GM19397 (cell line): ENCODE measurements at regions not wholly inside any gene's neighbourhood (a gene's known extent, or its start where the extent isn't known, plus 50 kb on each side); places are given as distances from the start of the nearest gene placed in this dataset.

Experiments used
- ATAC-seq: cut with Tn5 transposase; IDR thresholded peaks from one replicate; pipeline ENCODE4 v1.9.1; 2021; ENCODE audit warnings: mild to moderate bottlenecking, moderate library complexity; ENCODE audit not compliant: unreplicated experiment

DNA sequence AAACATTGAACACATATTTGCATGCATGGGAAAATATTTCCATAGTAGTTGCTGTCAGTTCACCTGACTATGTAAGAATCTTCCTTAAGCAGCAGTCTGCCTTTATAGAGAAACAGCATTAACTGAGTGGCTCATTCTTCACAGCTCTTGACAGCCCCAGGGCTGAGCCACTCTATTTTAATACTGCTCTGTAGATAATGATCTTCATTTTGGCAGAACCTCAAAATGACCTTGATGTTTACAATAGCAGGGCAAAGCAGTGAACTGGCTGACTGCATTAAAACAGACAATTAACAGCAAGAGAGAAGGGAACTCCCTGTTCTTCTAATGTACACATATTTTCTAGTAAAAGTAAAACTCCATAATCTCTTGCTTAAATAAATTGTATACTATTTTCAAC lies 580.6 kb upstream of the SOX11 start:
- ATAC-seq = no peak

DNA sequence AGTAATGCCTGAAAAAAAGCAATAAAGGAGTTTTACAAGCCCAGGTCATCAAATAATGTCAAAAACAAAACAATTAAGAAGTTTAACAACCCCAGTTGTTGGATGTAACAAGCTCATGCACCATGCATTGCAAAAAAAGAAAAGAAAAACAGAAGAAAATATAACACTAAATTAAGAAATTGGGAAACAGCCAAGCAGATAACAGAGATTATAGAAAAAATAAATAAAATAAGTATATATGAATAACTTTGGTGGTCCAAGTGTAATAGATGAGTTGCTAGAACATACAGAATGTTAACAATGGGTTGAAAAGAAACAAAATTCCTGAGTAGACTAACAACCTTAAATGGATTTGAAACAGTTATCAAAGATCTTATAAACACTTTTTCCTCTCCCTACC lies 573.1 kb upstream of the SOX11 start:
- no peak for ATAC-seq

DNA sequence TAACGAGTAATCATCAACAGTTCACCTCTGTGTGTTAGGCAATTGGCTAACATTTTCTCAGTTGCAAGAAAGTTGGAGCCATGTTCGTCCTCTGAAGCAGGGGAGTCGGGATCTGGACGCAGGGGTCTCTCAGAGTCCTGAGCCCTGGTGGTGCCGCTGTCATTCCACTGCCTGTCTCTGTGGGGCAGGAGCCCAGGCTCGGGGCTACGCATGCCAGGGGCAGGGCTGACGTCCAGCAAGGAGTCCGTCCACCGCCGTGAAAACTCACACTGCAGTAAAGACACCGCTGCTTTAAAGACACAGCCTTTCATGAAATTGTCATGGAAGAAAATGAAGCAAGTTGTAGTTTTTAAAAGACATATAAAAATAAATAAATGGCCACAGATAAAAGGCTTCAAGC lies 571.1 kb upstream of the SOX11 start:
- ATAC-seq = no peak

DNA sequence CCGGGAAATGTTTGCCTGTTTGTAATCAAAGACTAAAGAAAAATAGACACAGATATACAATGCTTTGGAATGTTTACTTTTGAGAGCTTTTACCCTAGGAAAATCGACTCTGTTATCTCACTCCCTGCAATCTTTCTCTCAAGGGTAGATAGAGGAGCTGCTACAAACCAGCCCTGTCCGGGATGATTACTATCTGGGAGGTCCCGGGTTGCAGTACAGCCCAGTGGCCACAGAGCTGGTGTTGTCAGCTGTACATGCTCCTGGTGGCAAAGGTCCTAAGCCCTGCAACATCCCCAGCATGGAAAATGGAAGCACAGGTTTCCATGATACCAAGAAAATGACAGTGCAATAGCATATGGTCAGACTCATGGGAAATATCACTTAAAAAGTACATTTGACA lies 570.5 kb upstream of the SOX11 start:
- ATAC-seq = no peak

GRCh38 chr2:5123582-5124196 lies 568.5 kb upstream of the SOX11 start:
- ATAC-seq = no peak

- no peak for ATAC-seq
These were observed 567.0 kb upstream of the SOX11 start for GRCh38 chr2:5125017-5125730.

DNA sequence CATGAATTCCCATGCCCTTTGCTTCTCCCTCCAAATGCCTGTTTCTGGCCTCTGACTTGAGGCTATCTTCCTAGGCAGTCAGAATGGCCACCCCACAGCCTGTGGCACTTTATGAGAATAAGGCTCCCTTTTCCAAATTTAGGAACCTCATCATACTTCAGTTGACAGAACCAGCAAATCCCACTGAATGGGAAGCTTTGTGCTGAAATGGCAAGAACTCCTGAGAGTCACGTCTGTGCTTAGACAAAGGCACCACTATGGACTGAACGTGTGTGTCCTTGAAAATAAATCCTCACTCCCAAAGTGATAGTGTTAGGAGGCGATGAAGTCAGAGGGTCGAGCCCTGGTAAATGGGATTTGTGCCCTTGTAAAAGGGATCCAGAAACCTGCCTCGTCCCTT lies 559.9 kb upstream of the SOX11 start:
- ATAC-seq = no peak

- no peak for ATAC-seq
These were observed 551.8 kb upstream of the SOX11 start for GRCh38 chr2:5140347-5140746.

- no peak for ATAC-seq
These were observed 548.0 kb upstream of the SOX11 start for GRCh38 chr2:5144159-5144558.

DNA sequence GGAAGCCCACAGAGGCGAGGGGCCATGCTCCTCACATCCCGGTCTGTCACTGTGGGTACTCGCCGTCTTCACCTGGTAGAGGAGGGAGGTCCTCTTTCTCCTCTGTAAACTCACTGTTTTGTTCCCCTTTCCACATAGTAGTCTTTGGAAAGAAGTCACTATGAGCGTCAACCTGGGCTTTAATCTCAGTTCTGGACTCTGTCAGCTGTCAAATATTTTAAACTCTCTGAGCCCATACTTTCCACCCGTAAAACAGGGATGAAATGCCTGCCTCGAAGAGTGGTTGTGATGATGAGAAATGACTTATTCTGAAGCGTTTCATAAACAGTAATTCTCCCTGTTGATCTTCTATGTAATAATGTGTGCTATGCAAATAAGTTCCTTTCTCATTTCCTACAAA lies 547.1 kb upstream of the SOX11 start:
- ATAC-seq = no peak

- no peak for ATAC-seq
These were observed 546.4 kb upstream of the SOX11 start for GRCh38 chr2:5145801-5146200.

GRCh38 chr2:5148392-5149085 lies 543.6 kb upstream of the SOX11 start:
- ATAC-seq = no peak

- no peak for ATAC-seq
These were observed 541.3 kb upstream of the SOX11 start for GRCh38 chr2:5150871-5151270.

DNA sequence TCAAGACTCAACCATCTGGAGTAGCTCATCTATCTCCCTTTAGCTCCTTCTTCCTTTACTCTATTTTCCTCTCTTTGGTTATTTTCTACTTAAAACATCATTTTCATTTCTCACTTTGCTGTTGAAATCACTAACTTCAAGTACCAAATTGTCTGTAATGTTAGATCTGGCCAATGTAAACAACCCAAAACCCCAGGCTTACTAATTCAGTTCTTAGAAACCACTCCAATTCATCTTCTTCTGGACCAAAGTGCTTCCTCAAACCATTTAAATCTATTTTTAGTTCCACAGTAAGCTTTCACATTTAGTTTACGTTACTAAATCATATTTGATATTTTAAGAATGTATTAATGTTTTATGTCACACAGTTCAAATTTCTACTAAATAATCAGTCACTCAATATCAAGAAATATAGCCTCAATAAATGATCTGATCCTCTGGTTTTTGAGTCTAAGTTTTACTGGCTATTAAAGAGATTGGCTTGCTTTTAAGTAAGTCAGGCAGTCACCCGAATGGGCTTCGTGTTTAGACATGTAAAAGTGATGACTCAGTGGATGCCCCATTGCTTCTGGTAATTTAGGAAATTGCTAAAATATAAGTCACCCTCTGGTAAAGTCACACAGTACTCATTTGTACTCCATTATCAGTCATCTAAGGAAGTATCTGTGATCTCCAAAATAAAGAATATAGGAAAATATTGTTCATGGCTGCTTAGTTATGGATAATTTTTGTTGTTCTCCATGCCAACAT lies 527.2 kb upstream of the SOX11 start:
- no peak for ATAC-seq

DNA sequence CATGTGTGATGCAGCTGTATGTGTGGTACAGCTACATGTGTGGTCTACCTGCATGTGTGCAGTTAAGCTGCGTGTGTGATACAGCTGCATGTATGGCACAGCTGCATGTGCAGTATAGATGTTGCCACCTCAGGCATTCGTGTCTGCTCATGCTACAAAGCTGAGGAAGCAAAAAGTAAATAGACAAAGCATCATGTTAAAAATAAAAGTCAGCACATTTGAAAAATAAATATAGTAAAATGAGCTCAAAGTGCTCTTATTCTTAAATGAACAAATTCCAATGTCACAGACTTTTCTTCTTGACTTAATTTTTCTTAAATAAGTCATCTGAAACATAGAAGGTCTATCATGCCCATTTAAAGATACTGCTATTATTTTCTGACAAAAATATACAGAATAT lies 519.3 kb upstream of the SOX11 start:
- ATAC-seq = no peak

- no peak for ATAC-seq
These were observed 518.2 kb upstream of the SOX11 start for GRCh38 chr2:5173876-5174535.

- ATAC-seq = no peak
These were observed 517.0 kb upstream of the SOX11 start for GRCh38 chr2:5175231-5175630.

DNA sequence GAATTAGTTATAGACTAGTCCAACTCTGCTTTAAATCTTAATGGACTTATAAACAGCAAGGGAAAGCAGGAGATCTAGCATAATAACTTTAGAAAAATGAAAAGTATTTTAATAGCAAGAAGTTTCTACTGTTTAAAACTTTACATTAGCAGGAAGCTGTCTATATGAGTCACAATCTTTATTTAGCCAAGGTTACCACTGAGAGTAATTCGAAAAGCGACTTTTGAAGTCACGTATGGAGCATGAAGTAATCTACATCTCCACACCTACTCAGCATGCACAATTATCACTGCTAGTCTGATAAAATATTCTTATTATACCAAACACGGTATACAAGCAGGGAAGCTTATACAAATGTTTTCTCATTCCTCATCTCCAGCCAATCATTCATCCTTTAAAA lies 515.4 kb upstream of the SOX11 start:
- ATAC-seq = no peak

DNA sequence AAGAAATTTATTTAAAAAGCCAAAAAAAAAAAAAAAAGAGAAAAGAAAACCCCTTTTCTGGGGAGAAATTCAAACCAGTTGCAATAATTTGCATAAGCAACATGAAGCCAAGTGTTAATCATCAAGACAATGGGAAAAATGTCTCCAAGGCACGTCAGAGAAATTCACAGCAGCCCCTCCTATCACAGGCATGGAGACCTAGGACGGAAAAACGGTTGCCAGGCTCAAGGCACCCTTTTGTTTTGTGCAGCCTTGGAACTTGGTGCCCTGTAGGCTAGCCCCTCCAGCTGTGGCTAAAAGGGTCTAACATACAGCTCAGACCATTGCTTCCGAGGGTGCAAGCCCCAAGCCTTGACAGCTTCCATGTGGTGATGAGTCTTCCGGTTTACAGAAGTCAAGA lies 509.2 kb upstream of the SOX11 start:
- no peak for ATAC-seq

DNA sequence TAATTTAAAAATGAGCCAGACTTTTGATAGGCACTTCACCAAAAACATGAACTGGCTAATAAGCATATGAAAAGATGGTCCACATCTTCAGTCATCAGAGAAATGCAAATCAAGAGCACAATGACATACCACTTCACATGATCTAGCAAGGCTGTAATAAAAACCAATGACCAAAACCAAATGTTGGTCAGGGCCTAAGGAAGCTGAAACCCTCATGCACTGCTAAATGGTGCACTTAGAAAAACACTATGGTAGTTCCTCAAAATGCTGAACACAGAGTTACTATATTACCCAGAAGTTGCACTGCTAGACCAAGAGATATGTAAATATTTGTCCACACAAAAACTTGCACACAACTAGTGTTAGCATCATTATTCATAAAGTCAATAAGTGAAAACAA lies 504.9 kb upstream of the SOX11 start:
- no peak for ATAC-seq

- ATAC-seq = no peak
These were observed 503.5 kb upstream of the SOX11 start for GRCh38 chr2:5188636-5189035.
